ENCODE measurements at regions not wholly inside any gene's neighbourhood (a gene's known extent, or its start where the extent isn't known, plus 50 kb on each side); places are given as distances from the start of the nearest gene placed in this dataset.
"Not testable (repeated sequence)": the region's sequence is repeated elsewhere in the genome, so short reads cannot be mapped to it uniquely, and the experiment has no call there.

GRCh38 chr3:139108253-139108969 is 63.7 kb upstream of the PRR23C start:
- no peak for TF ChIP-seq CTCF (IDR thresholded peaks at IDR 0.05; ENCODE audit: insufficient read depth, low read length, missing control alignments)
- CTCF ChIA-PET = interaction anchor here (1.2 to 7.9 kb wide), 4 partner anchors 13 to 230 kb away, joined by 3 to 216 read pairs (median 84); no protein-coding TSS in a partner anchor

DNA sequence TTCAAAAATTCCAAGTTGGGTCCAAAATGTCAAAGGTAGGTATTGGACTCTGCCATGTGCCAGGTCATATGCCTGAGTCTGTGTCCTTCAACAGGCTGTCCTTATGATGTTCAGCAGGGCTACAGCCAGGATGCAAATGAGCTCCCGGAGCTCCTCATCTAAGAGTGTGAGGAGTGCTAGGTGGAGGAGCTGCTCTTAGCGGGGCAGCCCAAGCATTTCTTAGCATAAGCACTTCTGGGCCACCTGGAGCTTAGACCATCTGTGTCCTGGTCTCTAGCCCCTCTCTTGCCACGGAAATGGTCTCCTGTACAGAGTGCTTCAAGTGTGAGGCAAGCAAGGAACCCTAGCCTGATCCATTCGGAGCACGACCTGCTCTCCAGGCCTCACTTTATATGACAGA is 64.6 kb upstream of the PRR23C start:
- no peak for TF ChIP-seq CTCF (IDR thresholded peaks at IDR 0.05; ENCODE audit: insufficient read depth, low read length, missing control alignments)
- H3K4me3 ChIP-seq (ENCODE audit: low read depth, low read length) = no peak overlapping the region
- POLR2A ChIA-PET = no interaction called here
- no peak for DNase-seq (ENCODE audit: low read depth, low spot score)
- CTCF ChIA-PET = interaction anchor here (1.2 to 7.9 kb wide), 4 partner anchors 12 to 229 kb away, joined by 3 to 216 read pairs (median 84); no protein-coding TSS in a partner anchor

More at GRCh38 chr3:139108253-139108969, 63.7 kb upstream of the PRR23C start:
- POLR2A ChIA-PET = no interaction called here
- DNase-seq (ENCODE audit: low read depth, low spot score) = no peak
- H3K4me3 ChIP-seq (ENCODE audit: low read depth, low read length) = no peak overlapping the region

- CTCF ChIA-PET = interaction anchor here (1.1 to 7.9 kb wide), 11 partner anchors 9 to 228 kb away, joined by 3 to 216 read pairs (median 10); no protein-coding TSS in a partner anchor
- no peak for TF ChIP-seq CTCF (IDR thresholded peaks at IDR 0.05; ENCODE audit: insufficient read depth, low read length, missing control alignments)
- DNase-seq (ENCODE audit: low read depth, low spot score) = no peak
- H3K4me3 ChIP-seq (ENCODE audit: low read depth, low read length) = no peak overlapping the region
- POLR2A ChIA-PET = no interaction called here
Measured at GRCh38 chr3:139110072-139110830, 65.6 kb upstream of the PRR23C start.

DNA sequence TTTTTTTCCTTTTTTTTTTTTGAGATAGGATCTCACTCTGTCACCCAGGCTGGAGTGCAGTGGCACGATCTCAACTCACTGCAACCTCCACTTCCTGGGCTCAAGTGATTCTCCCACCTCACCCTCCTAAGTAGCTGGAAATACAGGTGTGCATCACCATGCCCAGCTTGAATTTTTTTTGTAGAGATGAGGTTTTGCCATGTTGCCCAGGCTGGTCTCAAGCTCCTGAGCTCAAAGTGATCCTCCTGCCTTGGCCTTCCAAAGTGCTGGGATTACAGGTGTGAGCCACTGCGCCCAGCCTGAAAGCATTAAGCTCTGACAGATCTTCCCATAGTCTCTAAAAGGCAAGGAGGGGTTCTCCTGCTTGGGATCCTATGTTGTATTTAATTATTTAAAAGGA is 66.2 kb upstream of the PRR23C start:
- CTCF ChIA-PET = interaction anchor here (0.9 to 7.9 kb wide), 19 partner anchors 10 to 236 kb away, joined by 3 to 216 read pairs (median 8); no protein-coding TSS in a partner anchor
- H3K4me3 ChIP-seq (ENCODE audit: low read depth, low read length); DNase-seq (ENCODE audit: low read depth, low spot score): not testable (repeated sequence)
- POLR2A ChIA-PET = interaction anchor here (1.5 kb wide), 1 partner anchor 219 kb away, joined by 6 read pairs; no protein-coding TSS in a partner anchor

- no peak overlapping the region for H3K4me3 ChIP-seq (ENCODE audit: low read depth, low read length)
- no peak for DNase-seq (ENCODE audit: low read depth, low spot score)
- CTCF ChIA-PET = interaction anchor here (0.6 to 7.9 kb wide), 45 partner anchors 10 to 243 kb away, joined by 3 to 216 read pairs (median 5); no protein-coding TSS in a partner anchor
- peak; percentile 87 for TF ChIP-seq CTCF (IDR thresholded peaks at IDR 0.05; ENCODE audit: insufficient read depth, low read length, missing control alignments)
- POLR2A ChIA-PET = interaction anchor here (0.6 to 1.5 kb wide), 3 partner anchors 9 to 518 kb away, joined by 3 to 6 read pairs (median 3); partner anchors contain the start of gene CEP70
Measured at GRCh38 chr3:139111392-139112229, 66.9 kb upstream of the PRR23C start.

DNA sequence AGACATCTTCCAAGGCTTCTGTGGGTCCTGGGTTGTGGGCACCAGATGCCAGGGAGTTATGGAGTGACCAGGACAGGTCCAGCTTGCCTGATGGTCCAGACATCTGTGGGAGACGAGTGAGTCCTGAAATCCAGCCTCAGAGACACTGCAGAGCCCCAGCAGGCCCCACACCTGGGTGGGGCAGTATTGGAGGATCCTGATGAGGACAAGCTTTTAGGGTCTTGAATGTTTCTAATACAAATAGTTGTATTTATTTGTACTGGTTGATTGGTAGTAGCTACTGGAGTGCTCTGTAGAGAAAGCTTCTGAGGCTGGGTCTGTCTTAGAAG is 67.5 kb upstream of the PRR23C start:
- CTCF ChIA-PET = interaction anchor here (0.6 to 7.9 kb wide), 44 partner anchors 7 to 242 kb away, joined by 3 to 216 read pairs (median 5); no protein-coding TSS in a partner anchor
- no peak overlapping the region for H3K4me3 ChIP-seq (ENCODE audit: low read depth, low read length)
- TF ChIP-seq CTCF (IDR thresholded peaks at IDR 0.05; ENCODE audit: insufficient read depth, low read length, missing control alignments) = no peak
- POLR2A ChIA-PET = interaction anchor here (0.6 to 1.5 kb wide), 2 partner anchors 217 to 518 kb away, joined by 3 to 6 read pairs; partner anchors contain the start of gene CEP70
- no peak for DNase-seq (ENCODE audit: low read depth, low spot score)
